Neural progenitor cell (in vitro differentiated cells): ENCODE measurements at regions not wholly inside any gene's neighbourhood (a gene's known extent, or its start where the extent isn't known, plus 50 kb on each side); places are given as distances from the start of the nearest gene placed in this dataset.

ENCODE experiments used
- DNase-seq: peaks from one replicate; pipeline ENCODE4 v3.0.0-alpha.2; 2016; ENCODE audit warnings: low spot score
- H2AFZ ChIP-seq: fragments of 200-600 bp; sonication (generic); replicated peaks from 2 replicates; pipeline ENCODE4 v1.6.1; 2016; ENCODE audit warnings: antibody characterized with exemption
- H3F3A ChIP-seq: fragments of 200-600 bp; sonication (generic); 2 replicates; pipeline ENCODE4 v1.6.1; 2016; ENCODE audit warnings: antibody characterized with exemption, low read depth
- H3K27ac ChIP-seq: fragments of 200-600 bp; sonication (generic); 2 replicates; pipeline ENCODE4 v1.5.1; 2016; ENCODE audit warnings: mild to moderate bottlenecking
- H3K27me3 ChIP-seq: fragments of 200-600 bp; sonication (generic); 2 replicates; pipeline ENCODE4 v1.6.1; 2016; ENCODE audit warnings: mild to moderate bottlenecking, moderate library complexity
- H3K36me3 ChIP-seq: fragments of 200-600 bp; sonication (generic); 2 replicates; pipeline ENCODE4 v1.5.1; 2016
- H3K4me1 ChIP-seq: fragments of 200-600 bp; sonication (generic); 2 replicates; pipeline ENCODE4 v1.6.1; 2016; ENCODE audit warnings: mixed run types
- H3K4me2 ChIP-seq: fragments of 200-600 bp; sonication (generic); 2 replicates; pipeline ENCODE4 v1.6.1; 2016
- H3K4me3 ChIP-seq: fragments of 200-600 bp; sonication (generic); 2 replicates; pipeline ENCODE4 v1.5.1; 2016
- H3K79me2 ChIP-seq: fragments of 200-600 bp; sonication (generic); 2 replicates; pipeline ENCODE4 v1.6.1; 2016; ENCODE audit warnings: low read depth
- H3K9ac ChIP-seq: fragments of 200-600 bp; sonication (generic); 2 replicates; pipeline ENCODE4 v1.6.1; 2016
- H3K9me3 ChIP-seq: fragments of 200-600 bp; sonication (generic); 2 replicates; pipeline ENCODE4 v1.5.1; 2016; ENCODE audit warnings: low read depth
- H4K20me1 ChIP-seq: fragments of 200-600 bp; sonication (generic); 2 replicates; pipeline ENCODE4 v1.6.1; 2016; ENCODE audit warnings: low read depth
- H3K27ac Mint-ChIP-seq: 3 replicates; pipeline ENCODE4 v1.8.0; 2021; ENCODE audit warnings: mixed read lengths
- H3K27me3 Mint-ChIP-seq: 2 replicates; pipeline ENCODE4 v1.8.0; 2022; ENCODE audit warnings: low read depth, mild to moderate bottlenecking, inconsistent platforms, moderate library complexity, mixed read lengths; ENCODE audit not compliant: insufficient read depth
- H3K36me3 Mint-ChIP-seq: 3 replicates; pipeline ENCODE4 v1.8.0; 2021; ENCODE audit warnings: mixed read lengths
- H3K4me1 Mint-ChIP-seq: 3 replicates; pipeline ENCODE4 v1.8.0; 2021; ENCODE audit warnings: mixed read lengths
- H3K4me3 Mint-ChIP-seq: 3 replicates; pipeline ENCODE4 v1.8.0; 2021; ENCODE audit warnings: mild to moderate bottlenecking, moderate library complexity, mixed read lengths
- H3K9me3 Mint-ChIP-seq: 3 replicates; pipeline ENCODE4 v1.8.0; 2020; ENCODE audit warnings: mixed read lengths
- EZH2 ChIP-seq: fragments of 200-600 bp; sonication (generic); IDR thresholded peaks from 2 replicates; pipeline ENCODE4 v1.6.1; 2017; ENCODE audit warnings: antibody characterized with exemption, mild to moderate bottlenecking, moderate library complexity
- EZH2phosphoT487 ChIP-seq: fragments of 200-600 bp; sonication (generic); IDR thresholded peaks from 2 replicates; pipeline ENCODE4 v1.6.1; 2017; ENCODE audit warnings: antibody characterized with exemption
- TF ChIP-seq, protein P1 (sequence below): fragments of 200-600 bp; sonication (generic); IDR thresholded peaks from 2 replicates; pipeline ENCODE4 v1.5.1; 2017; ENCODE audit warnings: antibody characterized with exemption, mild to moderate bottlenecking

DNA sequence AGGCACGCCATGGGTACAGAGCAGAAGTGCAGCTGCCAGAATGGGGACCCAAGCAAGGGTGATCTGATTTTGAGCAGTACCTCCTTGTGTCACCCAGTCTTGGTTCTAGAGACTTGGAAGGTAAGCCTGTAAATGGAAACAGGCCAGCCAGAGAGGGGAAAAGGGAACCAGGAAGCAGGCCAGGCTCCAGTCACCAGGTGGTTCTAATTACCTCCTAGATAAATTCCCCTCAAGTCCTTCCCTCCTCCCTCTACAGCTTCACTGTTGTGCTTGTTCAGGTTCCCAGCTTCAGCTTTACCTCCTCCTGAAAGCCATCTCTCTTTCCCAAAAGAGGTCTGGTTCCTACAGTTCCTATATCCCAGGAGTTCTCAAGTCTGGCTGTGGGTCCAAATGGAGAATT lies 58.8 kb upstream of the SLC7A14 start:
- no peak overlapping the region for H3K27ac ChIP-seq
- no peaks in the 10 kb centered on the region for H3K36me3 ChIP-seq
- no peaks in the 10 kb centered on the region for H3K9me3 ChIP-seq
- H3K79me2 ChIP-seq: no peaks in the 10 kb centered on the region
- H3K9ac ChIP-seq: no peak overlapping the region
- no peaks in the 10 kb centered on the region for H3F3A ChIP-seq
- H3K27ac Mint-ChIP-seq: no peak overlapping the region
- H3K4me1 Mint-ChIP-seq: peaks cover 27% of the 10 kb centered on the region
- H4K20me1 ChIP-seq: no peaks in the 10 kb centered on the region
- H3K4me3 Mint-ChIP-seq: no peak overlapping the region
- H3K27me3 Mint-ChIP-seq: peaks cover 19% of the 10 kb centered on the region
- no peak for DNase-seq
- peaks cover 2% of the 10 kb centered on the region for H3K36me3 Mint-ChIP-seq
- H3K27me3 ChIP-seq: no peaks in the 10 kb centered on the region
- H3K4me3 ChIP-seq: no peak overlapping the region
- no peak overlapping the region for H3K4me2 ChIP-seq
- TF ChIP-seq, protein P1, sequence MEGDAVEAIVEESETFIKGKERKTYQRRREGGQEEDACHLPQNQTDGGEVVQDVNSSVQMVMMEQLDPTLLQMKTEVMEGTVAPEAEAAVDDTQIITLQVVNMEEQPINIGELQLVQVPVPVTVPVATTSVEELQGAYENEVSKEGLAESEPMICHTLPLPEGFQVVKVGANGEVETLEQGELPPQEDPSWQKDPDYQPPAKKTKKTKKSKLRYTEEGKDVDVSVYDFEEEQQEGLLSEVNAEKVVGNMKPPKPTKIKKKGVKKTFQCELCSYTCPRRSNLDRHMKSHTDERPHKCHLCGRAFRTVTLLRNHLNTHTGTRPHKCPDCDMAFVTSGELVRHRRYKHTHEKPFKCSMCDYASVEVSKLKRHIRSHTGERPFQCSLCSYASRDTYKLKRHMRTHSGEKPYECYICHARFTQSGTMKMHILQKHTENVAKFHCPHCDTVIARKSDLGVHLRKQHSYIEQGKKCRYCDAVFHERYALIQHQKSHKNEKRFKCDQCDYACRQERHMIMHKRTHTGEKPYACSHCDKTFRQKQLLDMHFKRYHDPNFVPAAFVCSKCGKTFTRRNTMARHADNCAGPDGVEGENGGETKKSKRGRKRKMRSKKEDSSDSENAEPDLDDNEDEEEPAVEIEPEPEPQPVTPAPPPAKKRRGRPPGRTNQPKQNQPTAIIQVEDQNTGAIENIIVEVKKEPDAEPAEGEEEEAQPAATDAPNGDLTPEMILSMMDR: no peak
- TF ChIP-seq EZH2phosphoT487: no peak
- no peak for TF ChIP-seq EZH2
- H3K9me3 Mint-ChIP-seq: peaks cover 28% of the 10 kb centered on the region
- no peak overlapping the region for H2AFZ ChIP-seq
- H3K4me1 ChIP-seq: peaks cover 7% of the 10 kb centered on the region

DNA sequence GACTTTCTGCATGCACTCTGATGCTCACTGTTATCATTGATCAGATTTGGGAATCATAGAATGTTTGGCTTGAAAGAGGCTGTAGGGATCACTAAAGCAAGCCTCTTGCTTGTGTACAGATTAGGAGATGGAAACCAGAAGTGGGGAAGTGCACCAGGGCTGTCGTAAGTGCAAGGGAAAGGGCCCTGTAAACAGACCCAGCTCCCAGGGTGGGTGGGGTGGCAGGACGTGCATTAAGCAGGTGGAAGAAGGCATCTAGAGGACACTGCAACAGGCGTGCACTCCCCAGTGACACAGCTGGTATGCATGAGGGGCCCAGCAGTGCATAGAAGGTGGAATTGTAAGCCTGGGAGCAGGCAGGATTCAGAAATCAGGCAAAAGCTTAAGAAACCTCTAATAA lies 58.0 kb upstream of the SLC7A14 start:
- no peak overlapping the region for H3K4me3 ChIP-seq
- no peaks in the 10 kb centered on the region for H3K27me3 ChIP-seq
- H3K9me3 ChIP-seq: no peaks in the 10 kb centered on the region
- no peak for TF ChIP-seq EZH2
- TF ChIP-seq, protein P1: no peak
- TF ChIP-seq EZH2phosphoT487: no peak
- H3K4me1 ChIP-seq: peaks cover 7% of the 10 kb centered on the region
- no peak for DNase-seq
- peaks cover 33% of the 10 kb centered on the region for H3K4me1 Mint-ChIP-seq
- H3K79me2 ChIP-seq: no peaks in the 10 kb centered on the region
- peaks cover 19% of the 10 kb centered on the region for H3K27me3 Mint-ChIP-seq
- peaks cover 28% of the 10 kb centered on the region for H3K9me3 Mint-ChIP-seq
- peak overlapping the region; percentile 48 for H3K27ac Mint-ChIP-seq
- no peaks in the 10 kb centered on the region for H4K20me1 ChIP-seq
- no peaks in the 10 kb centered on the region for H3K36me3 ChIP-seq
- peaks cover 2% of the 10 kb centered on the region for H3K36me3 Mint-ChIP-seq
- H3K4me2 ChIP-seq: no peak overlapping the region
- H2AFZ ChIP-seq: no peak overlapping the region
- H3K4me3 Mint-ChIP-seq: no peak overlapping the region
- H3F3A ChIP-seq: no peaks in the 10 kb centered on the region
- no peak overlapping the region for H3K27ac ChIP-seq
- H3K9ac ChIP-seq: no peak overlapping the region

DNA sequence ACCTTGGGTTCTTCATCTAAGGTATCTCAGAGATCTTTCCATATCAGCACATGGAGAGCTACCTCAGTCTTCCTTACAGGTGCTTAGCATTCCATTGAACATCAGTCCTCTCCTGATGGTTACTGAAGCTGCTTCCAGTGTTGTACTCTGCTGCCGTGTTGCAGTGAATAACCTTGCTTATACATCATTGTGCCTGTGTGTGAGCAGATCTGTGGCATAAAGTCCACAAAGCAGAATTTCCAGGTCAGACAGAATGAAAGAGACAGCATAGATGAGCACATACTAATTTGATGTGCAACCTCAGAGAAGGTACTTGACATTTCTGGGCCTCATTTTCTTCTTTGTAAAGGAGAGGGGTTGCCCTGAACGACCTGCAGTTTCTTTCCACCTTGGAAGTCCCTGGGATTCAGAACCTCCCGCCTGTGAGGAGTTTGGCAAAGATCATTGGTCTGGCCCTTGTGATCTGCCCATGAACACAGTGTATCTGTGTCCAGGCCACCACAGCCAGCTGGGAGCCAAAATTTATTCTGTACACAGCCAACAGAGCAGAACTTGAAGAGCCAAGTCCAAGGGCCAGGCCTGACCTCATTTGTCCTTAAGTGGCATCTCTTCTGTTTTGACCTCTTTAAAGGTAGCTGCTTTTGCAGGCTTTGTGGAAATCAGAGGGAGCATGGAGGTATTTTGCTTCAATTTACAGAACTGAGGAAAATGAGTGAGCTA lies 57.2 kb upstream of the SLC7A14 start:
- H3K4me1 Mint-ChIP-seq: peaks cover 35% of the 10 kb centered on the region
- H3K9me3 Mint-ChIP-seq: peaks cover 28% of the 10 kb centered on the region
- no peaks in the 10 kb centered on the region for H3K27me3 ChIP-seq
- TF ChIP-seq EZH2: no peak
- TF ChIP-seq, protein P1: no peak
- H3K36me3 Mint-ChIP-seq: peaks cover 2% of the 10 kb centered on the region
- H3K4me1 ChIP-seq: peaks cover 9% of the 10 kb centered on the region
- H4K20me1 ChIP-seq: no peaks in the 10 kb centered on the region
- peak overlapping the region; percentile 64 for H3K27ac Mint-ChIP-seq
- H3K27me3 Mint-ChIP-seq: peaks cover 19% of the 10 kb centered on the region
- DNase-seq: no peak
- H2AFZ ChIP-seq: no peak overlapping the region
- H3K79me2 ChIP-seq: no peaks in the 10 kb centered on the region
- H3K27ac ChIP-seq: no peak overlapping the region
- no peaks in the 10 kb centered on the region for H3F3A ChIP-seq
- no peak overlapping the region for H3K4me3 ChIP-seq
- no peaks in the 10 kb centered on the region for H3K9me3 ChIP-seq
- no peaks in the 10 kb centered on the region for H3K36me3 ChIP-seq
- H3K9ac ChIP-seq: no peak overlapping the region
- H3K4me3 Mint-ChIP-seq: no peak overlapping the region
- H3K4me2 ChIP-seq: no peak overlapping the region
